T-helper 1 cell (primary cell): ENCODE measurements at regions not wholly inside any gene's neighbourhood (a gene's known extent, or its start where the extent isn't known, plus 50 kb on each side); places are given as distances from the start of the nearest gene placed in this dataset.
"Not testable (repeated sequence)": the region's sequence is repeated elsewhere in the genome, so short reads cannot be mapped to it uniquely, and the experiment has no call there.

Experiments used
- DNase-seq, 5 donors: peaks; one replicate each; pipeline ENCODE4 v3.0.0-alpha.2; 2012 to 2020

DNA sequence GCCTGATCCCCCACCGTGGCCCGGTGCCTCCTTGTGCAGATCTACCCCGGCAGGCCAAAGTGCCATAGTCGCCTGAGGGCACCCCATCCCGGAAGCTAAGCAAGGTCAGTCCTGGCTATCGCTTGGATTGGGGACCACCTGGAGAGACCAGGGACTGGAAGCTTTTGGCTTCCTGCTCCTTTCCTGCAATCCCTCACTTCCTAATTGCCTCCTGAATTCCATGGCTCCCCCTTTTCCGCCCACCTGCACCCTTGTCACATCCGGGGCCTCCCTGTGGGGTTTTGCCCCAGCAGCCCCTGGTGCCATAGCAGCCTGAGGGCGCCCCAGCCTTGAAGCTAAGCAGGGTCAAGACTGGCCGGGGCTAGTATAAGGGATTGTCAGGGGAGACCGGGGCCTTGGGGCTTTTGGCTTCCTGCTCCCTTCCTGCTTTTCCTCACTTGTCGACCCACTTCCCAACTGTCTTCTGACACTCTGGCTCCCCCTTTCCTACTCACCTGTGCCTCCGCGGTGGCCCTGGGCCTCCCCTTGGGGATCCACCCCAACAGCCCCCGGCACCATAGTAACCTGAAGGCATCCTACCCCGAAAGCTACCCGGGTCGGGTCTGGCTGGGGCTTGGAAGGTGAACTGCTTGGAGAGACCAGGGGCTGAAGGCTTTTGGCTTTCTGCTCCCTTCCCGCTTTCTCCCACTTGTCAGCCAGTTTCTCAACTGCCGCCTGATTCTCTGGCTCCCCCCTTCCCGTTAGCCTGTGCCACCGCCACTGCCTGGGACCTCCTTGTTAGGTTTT is 2293.6 kb downstream of the TP53TG3F start:
- DNase-seq = no peak

DNA sequence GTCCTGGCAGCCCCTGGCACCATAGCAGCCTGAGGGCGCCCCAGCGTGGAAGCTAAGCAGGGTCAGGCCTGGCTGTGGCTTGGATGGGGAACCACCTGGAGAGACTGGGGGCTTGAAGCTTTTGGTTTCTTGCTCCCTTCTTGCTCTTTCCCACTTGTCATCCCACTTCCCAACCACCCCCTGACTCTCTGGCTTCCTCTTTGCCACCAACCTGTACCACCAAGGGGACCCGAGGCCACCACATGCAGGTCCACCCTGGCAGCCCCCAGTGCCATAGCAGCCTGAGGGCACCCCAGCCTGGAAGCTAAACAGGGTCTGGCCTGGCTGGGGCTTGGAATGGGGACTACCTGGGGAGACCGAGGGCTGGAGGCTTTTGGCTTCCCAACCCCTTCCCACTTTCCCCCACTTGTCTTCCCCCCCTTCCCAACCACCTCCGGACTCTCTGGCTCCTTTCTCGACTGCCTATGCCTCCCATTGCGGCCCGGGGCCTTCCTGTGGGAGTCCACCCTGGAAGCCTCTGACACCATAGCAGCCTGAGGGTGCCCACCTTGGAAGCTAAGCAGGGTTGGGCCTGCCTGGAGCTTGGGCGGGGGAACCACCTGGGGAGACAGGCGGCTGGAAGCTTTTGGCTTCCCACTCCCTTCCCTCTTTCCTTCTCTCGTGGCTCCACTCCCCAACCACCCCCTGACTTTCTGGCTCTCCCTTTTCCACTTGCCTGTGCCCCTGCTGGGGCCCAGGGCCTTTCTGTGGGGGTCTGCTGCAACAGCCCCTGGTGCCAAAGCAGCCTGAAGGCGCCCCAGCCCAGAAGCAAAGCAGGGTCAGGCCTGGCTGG is 2294.4 kb downstream of the TP53TG3F start:
- DNase-seq = no peak

DNA sequence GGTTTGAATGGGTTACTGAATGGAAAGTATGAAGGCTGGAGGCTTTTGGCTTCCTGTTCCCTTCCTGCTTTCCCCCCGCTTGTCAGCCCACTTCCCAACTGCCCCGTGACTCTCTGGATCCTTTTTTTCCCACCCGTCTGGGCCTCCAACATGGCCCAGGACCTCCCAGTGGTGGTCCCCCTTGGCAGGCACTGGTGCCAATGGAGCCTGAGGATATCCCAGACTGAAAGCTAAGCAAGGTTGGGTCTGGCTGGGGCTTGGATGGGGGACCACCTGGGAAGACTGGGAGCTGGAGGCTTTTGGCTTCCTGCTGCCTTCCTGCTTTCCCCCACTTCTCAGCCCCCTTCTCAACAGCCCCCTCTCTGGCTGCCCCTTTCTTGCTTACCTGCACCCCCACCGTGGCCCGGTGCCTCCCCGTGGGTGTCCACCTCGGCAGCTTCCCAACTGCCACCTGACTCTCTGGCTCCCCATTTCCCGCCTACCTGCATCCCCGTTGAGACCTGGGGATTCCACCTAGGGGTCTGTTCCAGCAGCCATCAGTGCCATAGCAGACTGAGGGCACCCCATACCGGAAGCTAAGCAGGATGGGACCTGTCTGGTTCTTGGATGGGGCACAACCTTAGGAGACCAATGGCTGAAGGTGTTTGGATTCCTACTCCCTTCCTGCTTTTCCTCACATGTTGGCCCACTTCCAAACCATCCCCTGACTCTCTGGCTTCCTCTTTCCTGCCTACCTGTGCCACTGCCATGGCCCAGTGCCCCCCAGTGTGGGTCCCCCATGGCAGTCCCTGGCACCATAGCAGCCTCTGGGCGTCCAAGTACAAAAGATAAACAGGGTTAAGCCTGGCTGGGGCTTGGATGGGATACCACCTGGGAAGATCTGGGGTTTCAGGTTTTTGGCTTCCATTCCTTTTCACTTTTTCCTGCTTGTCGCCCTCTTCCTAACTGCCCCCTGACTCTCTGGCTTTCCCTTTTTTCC is 2295.3 kb downstream of the TP53TG3F start:
- no peak for DNase-seq

DNA sequence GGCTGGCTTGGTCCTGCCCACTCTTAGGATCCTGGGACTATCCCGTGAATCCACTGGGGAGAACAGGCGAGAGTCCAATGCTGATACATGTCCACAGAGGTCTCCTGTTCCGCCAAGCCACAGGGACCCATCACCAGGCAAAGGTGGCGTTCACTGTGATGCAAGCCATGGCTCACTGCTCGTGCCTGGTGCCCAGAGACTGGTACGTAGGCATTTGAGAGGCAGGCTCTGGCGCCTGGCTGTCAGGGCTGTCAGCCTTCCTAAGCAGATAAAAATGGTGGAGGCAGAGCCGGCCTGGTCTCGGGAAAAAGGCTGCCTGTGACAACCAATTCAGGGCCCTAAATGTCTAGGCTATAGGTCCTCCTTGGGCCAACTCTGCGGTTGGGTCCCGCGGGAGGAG is 2329.0 kb downstream of the TP53TG3F start:
- no peak for DNase-seq

DNA sequence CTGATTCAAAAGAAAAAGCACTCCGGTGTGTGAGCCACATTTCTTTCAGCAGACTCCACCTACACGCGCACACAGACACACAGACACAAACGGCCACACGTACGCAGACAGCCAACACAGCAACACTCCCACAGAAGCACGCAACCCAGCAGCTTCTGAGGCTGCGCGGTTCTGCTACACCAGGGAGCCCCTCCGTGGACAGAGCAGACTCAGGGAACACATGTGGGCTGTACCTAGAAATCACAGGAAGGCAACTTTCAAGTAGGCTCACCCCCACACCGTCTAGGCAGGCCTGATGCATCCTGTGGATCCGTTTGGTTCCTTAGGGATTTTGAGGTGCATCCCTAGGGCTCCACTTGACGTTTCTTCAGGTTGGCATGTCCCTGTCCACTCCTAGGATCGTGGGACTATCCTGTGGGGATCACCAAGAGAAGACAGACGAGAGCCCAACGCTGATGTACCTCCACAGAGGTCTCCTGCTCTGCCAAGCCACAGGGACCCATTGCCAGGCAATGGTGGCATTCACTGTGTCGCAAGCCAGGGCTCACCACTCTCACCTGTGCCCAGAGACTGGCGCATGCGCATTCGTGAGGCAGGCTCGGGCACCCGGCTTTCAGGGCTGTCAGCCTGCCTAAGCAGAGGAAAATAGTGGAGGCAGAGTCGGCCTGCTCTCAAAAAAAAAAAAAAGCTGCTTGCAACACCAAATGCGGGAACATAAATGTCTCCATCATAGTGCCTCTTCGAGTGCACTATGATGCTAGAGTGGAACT is 2333.3 kb downstream of the TP53TG3F start:
- no peak for DNase-seq

DNA sequence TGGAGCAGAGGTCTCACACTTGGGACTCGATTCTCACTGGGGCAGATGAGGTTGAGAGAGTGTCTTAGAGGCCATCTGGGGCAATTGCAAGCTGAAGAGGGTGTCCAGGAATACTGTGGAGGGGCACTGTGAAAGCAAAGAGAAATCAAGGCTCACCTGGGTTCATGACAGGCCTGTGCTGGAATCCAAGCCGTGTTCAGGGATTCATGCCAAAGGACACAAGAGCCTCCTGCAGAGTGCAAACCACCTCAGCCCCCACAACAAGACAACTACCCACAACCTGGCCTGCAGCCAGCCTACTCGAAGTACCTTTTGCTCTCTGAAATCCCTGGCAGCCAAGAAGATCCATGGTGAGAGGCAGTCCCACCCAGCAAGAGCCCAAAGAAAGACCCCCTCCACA is 2334.2 kb downstream of the TP53TG3F start:
- no peak for DNase-seq

- no peak for DNase-seq
Measured at GRCh38 chr16:35794896-35795295, 2335.5 kb downstream of the TP53TG3F start.

GRCh38 chr16:35795361-35796029 is 2336.1 kb downstream of the TP53TG3F start:
- no peak for DNase-seq

DNA sequence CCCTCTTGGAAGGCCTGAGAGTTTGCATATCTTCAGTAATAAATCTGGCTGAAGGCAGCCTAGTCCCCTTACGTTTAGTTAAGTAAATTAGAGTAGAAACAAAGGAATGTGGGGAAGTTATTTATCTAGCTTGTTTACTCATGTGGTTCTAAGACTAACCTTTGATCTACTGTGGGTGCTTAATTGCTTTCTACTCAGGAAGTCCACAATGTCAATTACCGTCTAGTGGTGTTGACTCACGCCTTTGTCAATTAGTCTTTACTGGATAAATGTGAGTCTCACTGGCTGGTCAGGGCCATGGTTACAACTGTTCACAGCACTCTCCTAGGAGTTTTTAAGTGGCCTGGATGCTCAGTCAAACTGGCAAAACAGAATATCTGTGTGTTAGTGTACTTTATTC is 2338.4 kb downstream of the TP53TG3F start:
- DNase-seq = no peak

GRCh38 chr16:35798885-35799426 is 2339.5 kb downstream of the TP53TG3F start:
- DNase-seq = no peak

DNA sequence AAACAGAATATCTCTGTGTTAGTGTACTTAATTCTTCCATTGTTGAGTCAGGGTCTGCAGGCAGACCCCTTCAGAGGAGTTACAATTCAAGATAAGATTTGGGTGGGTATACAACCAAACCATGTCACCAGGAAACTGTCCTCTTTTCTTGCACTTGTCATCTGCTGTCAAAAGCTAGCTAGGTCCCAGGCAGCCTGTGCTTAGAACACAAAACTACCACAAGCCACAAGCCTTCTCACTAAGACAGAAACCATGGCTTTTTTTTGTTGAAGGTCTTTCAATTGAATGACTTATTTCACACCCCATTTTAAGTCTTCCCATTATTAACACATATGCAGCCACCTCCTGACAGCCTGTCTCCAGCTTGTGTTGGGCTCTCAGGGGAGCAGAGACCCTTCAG is 2345.1 kb downstream of the TP53TG3F start:
- not testable (repeated sequence) for DNase-seq

DNA sequence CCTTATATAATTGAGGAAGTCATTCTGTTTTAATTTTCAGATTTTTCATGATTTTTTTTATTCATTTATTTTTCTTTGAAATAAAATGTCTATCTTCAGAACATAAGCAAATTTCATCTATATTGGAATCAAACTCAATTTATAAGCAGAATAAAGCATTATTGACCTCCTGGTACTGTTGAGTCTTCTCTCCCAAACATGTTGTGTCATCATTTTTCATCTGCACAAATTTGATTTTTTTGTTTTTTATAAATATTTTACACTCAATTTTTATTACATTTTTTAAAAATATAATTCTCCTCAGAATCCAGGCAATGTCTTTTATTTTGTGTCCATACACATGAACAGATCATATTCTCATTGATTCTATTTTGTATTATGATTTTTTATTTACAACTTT is 2363.9 kb downstream of the TP53TG3F start:
- no peak for DNase-seq

GRCh38 chr16:35841632-35842031 is 2382.2 kb downstream of the TP53TG3F start:
- DNase-seq = no peak

GRCh38 chr16:35862242-35862641 is 2402.8 kb downstream of the TP53TG3F start:
- DNase-seq = no peak

DNA sequence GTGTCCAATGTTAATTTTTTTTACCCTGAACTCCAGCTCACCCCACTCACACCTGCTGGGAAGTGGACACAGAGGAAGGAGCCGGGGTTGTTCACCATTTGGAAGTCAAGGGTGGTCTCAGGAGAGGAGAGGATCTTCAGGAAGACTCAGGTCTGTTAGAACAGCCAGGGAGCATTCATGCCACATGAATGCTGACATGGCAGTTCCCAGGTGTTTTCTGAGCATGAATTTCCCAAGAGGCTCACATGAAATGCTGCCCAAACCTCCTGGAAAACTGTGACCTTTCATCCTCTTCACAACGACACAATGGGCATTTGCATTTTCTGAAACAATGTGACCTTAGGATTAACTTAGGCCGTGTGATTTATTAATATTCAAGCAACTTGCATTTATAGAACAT is 2409.2 kb downstream of the TP53TG3F start:
- no peak for DNase-seq

- no peak for DNase-seq
Measured at GRCh38 chr16:35873472-35873871, 2414.1 kb downstream of the TP53TG3F start.

DNA sequence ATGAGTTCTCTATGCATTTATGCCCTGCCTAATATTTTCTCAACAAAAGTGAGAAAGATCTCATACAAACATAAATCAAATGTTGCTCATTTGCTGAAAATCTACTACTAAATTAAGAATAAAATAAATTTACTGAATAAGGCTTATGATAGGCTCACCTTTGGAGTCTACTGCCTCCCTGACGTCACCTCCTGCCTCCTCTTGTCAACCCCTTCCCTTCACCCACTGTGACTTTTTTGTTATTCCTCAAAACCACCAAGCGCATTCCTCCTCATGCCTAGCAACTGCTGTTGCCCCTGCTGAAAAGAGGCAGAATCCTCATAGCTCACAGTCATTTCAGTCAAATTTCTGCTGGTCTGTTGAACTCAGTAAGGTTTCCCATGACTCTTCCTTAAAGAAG is 2422.2 kb downstream of the TP53TG3F start:
- no peak for DNase-seq

DNA sequence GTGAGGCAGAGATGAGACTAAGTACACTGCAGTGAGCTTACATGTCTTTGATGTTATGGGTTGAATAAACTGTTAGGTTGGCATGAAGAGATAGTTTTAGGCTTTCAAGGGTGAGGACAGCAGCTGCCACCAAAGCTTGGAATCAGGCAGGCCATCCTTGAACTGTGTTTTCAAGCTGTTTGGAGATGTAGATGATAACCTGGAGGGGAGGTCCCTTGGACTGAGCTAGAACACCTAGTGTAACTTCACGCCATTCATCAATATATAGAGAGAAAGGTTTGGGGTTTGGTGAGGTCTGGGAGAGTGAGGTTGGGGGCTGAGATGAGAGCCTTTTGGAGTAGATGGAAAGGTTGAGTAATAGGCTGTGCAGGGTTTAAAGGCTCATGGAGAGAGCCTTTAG is 2447.0 kb downstream of the TP53TG3F start:
- no peak for DNase-seq

- no peak for DNase-seq
Measured at GRCh38 chr16:35908152-35908551, 2448.7 kb downstream of the TP53TG3F start.

DNA sequence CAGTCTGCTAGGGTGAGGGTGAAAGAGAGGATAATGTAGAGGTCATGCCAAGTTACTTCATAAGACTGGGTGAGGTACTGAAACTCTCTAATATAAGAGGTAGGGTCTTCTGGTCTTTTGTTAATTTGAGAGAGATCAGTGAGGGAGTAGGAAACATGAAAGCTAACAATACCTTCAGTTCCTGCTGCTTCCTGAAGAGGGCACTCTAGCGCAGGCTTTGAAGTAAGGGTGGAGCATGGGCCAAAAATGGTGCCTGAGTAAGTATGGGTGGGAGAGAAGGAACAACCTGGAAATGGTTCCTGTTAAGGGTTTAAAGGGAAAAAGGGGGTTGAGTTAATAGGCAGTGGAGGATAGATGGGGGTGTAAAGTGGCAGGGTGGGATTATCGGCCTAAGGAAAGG is 2449.5 kb downstream of the TP53TG3F start:
- DNase-seq = no peak

- no peak for DNase-seq
Measured at GRCh38 chr16:35909351-35909954, 2450.0 kb downstream of the TP53TG3F start.
